Right atrium auricular region (tissue), 2 donors: ENCODE measurements at regions not wholly inside any gene's neighbourhood (a gene's known extent, or its start where the extent isn't known, plus 50 kb on each side); places are given as distances from the start of the nearest gene placed in this dataset.

Experiments
- DNase-seq: peaks from one replicate; pipeline ENCODE4 v3.0.0-alpha.2; 2019; ENCODE audit warnings: low spot score
- H3K27ac ChIP-seq, 2 donors: fragments of 200-600 bp; sonication (generic); 1 replicate in 1 of 2; 2 replicates in 1 of 2; pipeline ENCODE4 v1.5.1; 2016 to 2019
- H3K27me3 ChIP-seq, 2 donors: fragments of 200-600 bp; sonication (generic); one replicate each; pipeline versions ENCODE4 v1.5.1 to v1.6.0; 2017 to 2019
- H3K36me3 ChIP-seq: fragments of 200-600 bp; sonication (generic); one replicate; pipeline ENCODE4 v1.5.1; 2016
- H3K4me1 ChIP-seq, 2 donors: fragments of 200-600 bp; sonication (generic); one replicate each; pipeline versions ENCODE4 v1.5.1 to v1.6.0; 2017 to 2019
- H3K4me3 ChIP-seq, 2 donors: fragments of 200-600 bp; sonication (generic); 1 replicate in 1 of 2; 2 replicates in 1 of 2; pipeline ENCODE4 v1.5.1; 2017 to 2019; ENCODE audit warnings: mild to moderate bottlenecking in 1 of 2, moderate library complexity in 1 of 2
- H3K9me3 ChIP-seq, 2 donors: fragments of 200-600 bp; sonication (generic); one replicate each; pipeline ENCODE4 v1.5.1; 2019
- CTCF ChIP-seq, 2 donors: fragments of 200-600 bp; sonication (generic); IDR thresholded peaks; one replicate each; pipeline ENCODE4 v1.5.1; 2019; ENCODE audit warnings: antibody characterized with exemption in 2 of 2

DNA sequence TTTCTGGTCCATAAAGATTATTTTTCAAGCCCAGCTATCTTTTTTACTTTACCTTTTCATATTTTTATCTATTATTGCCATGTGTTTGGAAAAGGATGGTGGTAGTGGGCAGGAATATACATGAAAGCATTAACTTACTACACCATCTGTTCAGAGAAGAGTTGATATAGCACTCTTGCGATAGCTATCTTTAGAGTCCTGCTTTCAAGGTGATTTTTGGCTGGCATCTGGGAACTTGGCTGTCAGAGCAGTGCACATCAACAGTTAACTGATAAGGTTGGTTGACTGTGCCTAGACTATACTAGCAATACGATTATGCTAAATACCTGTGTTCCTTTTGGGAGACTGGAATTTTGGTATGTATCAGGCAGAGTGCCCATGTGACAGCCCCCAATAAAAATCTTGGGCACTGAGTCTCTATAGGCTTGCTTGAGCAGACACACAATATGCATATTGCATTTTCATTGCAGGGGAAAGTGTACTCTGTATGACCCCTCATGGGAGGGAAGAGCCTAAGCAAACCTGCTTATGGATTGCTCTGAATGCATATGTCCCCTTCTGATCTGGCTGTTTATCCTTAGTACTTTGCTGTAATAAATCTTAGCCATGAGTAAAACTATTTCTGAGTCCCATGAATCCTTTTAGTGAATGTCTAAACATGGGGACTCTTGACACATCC, 227.6 kb upstream of the C9orf72 start:
- Histone ChIP-seq H3K4me1 (no peaks in the 10 kb centered on the region), H3K36me3 (no peaks in the 10 kb centered on the region), H3K27me3 (no peaks in the 10 kb centered on the region), H3K9me3 (no peaks in the 10 kb centered on the region), H3K4me3 (no peak overlapping the region), H3K27ac (no peak overlapping the region)
- DNase-seq = no peak
- TF ChIP-seq CTCF (IDR thresholded peaks at IDR 0.05) = no peak

GRCh38 chr9:27801545-27801944, 228.3 kb upstream of the C9orf72 start:
- no peak for TF ChIP-seq CTCF (IDR thresholded peaks at IDR 0.05)
- H3K9me3 ChIP-seq = no peaks in the 10 kb centered on the region
- no peak overlapping the region for H3K4me3 ChIP-seq
- DNase-seq = no peak
- no peaks in the 10 kb centered on the region for H3K27me3 ChIP-seq
- H3K27ac ChIP-seq = no peak overlapping the region
- H3K4me1 ChIP-seq = no peaks in the 10 kb centered on the region
- H3K36me3 ChIP-seq = no peaks in the 10 kb centered on the region

DNA sequence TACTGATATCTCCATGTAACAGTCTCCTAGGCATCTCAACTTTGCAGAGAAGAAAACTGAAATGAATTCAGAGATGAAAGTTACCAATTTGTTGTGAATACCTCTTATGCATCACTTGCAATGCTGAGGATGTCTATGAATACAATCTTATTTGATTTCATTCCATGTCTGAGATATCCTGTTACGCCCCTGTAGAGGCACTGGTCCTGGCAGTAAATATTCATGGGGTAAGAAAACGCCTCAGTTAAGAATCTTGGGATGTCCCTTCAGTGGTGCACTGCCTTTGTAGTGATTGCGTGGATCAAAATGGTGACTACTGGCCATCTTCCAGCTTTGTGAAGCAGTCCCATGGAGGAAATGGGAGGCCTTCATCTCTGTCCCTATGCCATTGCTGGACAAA, 229.1 kb upstream of the C9orf72 start:
- no peak for TF ChIP-seq CTCF (IDR thresholded peaks at IDR 0.05)

GRCh38 chr9:27808864-27809263, 235.6 kb upstream of the C9orf72 start:
- Histone ChIP-seq H3K9me3 (no peaks in the 10 kb centered on the region), H3K4me1 (no peaks in the 10 kb centered on the region)
- TF ChIP-seq CTCF (IDR thresholded peaks at IDR 0.05) = no peak

More for the DNA sequence above, 229.1 kb upstream of the C9orf72 start:
- H3K36me3 ChIP-seq = no peaks in the 10 kb centered on the region
- H3K27me3 ChIP-seq = no peaks in the 10 kb centered on the region
- no peak for DNase-seq
- H3K4me3 ChIP-seq = no peak overlapping the region
- H3K27ac ChIP-seq = no peak overlapping the region
- H3K9me3 ChIP-seq = no peaks in the 10 kb centered on the region
- no peaks in the 10 kb centered on the region for H3K4me1 ChIP-seq

DNA sequence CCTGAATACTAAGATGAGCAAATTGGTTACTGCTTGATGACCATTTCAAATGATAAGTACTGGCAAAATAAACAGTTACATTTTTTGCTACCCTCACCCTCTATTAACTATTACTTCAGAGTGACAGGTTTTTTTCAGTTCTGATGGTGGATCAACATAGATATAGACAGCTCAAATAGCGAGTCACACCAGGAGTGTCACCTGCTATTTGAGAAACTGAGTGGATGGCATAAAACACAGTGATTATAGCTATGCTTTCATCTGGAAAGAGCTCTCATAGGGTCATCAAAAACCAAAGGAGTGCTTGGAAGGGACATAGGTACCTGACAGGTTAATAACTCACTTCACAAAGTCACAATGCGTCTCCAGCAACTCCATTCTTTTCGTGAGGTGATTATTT, 244.5 kb upstream of the C9orf72 start:
- Histone ChIP-seq H3K9me3 (no peaks in the 10 kb centered on the region), H3K36me3 (no peaks in the 10 kb centered on the region), H3K4me1 (no peaks in the 10 kb centered on the region), H3K27ac (no peak overlapping the region), H3K4me3 (no peak overlapping the region), H3K27me3 (no peaks in the 10 kb centered on the region)
- no peak for TF ChIP-seq CTCF (IDR thresholded peaks at IDR 0.05)
- no peak for DNase-seq

More at GRCh38 chr9:27808864-27809263, 235.6 kb upstream of the C9orf72 start:
- no peak for DNase-seq
- Histone ChIP-seq H3K4me3 (no peak overlapping the region), H3K36me3 (no peaks in the 10 kb centered on the region), H3K27ac (no peak overlapping the region), H3K27me3 (no peaks in the 10 kb centered on the region)

DNA sequence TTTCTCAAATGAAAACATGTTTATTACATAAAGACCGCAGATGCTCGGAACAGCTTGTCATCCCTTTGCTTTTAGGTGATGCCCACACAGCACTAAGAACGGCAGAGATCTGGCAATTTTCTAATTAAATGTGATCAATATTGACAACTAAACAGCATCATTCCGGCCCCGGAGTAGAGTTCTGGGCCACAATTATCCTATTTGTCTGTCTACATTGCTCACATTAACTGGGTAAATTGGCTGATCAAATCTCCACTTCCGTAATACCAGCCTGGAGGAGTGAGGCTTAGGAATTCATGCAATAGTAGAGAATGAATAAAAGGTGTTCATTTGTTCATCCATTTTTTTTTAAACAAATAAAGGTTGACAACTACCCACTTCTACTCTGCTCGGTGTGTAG, 245.1 kb upstream of the C9orf72 start:
- Histone ChIP-seq H3K4me3 (no peak overlapping the region), H3K9me3 (no peaks in the 10 kb centered on the region), H3K27me3 (no peaks in the 10 kb centered on the region), H3K4me1 (no peaks in the 10 kb centered on the region), H3K27ac (no peak overlapping the region), H3K36me3 (no peaks in the 10 kb centered on the region)
- no peak for DNase-seq
- no peak for TF ChIP-seq CTCF (IDR thresholded peaks at IDR 0.05)
